Stimulated activated CD4-positive, alpha-beta T cell treated with anti-CD3 and anti-CD28 coated beads, Interleukin-15, amount 100 ng/mL, for 24 hours (primary cell): ENCODE measurements at regions not wholly inside any gene's neighbourhood (a gene's known extent, or its start where the extent isn't known, plus 50 kb on each side); places are given as distances from the start of the nearest gene placed in this dataset.
"Not testable (repeated sequence)": the region's sequence is repeated elsewhere in the genome, so short reads cannot be mapped to it uniquely, and the experiment has no call there.

Experiments
- DNase-seq: peaks from one replicate; pipeline ENCODE4 v3.0.0-alpha.2; 2020

DNA sequence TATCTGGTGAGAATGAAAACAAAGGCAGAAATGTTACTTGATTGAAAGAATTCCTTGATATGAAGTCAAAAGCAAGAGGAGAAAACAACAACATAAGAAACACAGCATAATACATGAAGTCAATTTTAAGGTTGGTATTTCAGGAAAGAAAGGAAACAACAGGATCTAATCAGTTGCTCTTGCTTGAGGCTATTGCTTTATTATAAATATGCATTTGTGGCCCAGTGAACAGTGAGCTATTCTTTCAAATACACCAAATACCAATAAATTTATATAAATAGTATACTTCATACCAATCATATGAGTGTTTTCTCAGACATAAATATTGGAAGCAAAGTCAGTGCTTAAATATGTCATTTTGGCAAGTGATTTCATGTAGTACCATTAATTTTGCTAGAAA is 806.6 kb downstream of the NXPH1 start:
- no peak for DNase-seq

DNA sequence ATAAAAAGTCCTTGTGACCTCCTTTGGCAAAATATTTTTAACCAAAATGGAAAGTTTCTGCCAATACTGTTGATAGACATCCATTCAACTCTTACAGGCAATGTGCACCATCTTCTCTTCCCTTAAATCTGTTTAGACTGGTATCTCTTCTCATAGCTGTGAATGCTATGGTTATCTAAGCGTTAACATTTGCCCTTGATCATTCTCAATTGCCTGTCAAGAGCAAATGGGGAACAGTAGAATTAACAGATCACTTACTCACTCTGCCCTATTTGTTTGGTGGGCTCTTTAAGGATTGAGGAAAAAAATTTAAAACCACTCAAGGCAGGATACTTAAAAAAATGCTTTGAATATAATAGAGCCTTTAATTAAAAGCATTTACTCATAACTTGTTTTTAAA is 808.4 kb downstream of the NXPH1 start:
- DNase-seq = no peak

DNA sequence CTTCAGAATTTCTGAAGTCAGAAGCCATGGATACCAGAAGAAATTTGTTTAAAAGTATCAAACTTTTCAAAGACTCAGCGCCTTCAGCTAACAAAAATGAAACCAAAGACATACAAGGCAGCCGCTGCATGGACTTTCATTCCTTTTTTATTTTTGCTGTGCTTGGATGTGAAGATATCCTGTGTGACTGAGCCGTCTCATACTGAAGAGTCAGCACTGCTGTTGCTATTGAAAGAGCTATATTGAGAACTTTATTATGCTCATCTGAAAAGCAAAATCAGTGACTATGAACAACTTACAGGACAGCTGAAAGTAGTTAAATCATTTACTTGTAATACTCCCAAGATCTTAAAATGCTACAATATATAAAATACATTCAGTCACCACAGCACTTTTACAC is 809.2 kb downstream of the NXPH1 start:
- no peak for DNase-seq

DNA sequence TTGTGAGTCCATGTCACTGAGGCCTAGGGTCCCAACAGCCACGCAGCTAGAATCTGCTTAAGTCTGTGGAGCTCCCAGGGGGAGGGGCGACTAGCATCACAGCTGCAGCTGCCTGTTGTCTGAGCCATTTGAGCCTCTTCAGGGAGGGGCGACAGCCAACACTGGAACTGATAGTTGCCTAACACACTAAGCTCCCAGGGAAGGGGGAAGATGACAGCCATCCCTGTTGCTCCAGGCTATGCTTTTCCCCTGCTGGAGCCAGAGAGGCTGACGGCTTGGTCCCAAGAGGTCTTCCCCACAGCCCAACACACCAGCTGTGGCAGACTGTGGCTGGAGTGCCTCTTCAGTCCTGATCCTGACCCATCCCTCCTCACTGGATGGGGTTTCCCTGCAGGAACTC is 817.5 kb downstream of the NXPH1 start:
- DNase-seq = no peak

DNA sequence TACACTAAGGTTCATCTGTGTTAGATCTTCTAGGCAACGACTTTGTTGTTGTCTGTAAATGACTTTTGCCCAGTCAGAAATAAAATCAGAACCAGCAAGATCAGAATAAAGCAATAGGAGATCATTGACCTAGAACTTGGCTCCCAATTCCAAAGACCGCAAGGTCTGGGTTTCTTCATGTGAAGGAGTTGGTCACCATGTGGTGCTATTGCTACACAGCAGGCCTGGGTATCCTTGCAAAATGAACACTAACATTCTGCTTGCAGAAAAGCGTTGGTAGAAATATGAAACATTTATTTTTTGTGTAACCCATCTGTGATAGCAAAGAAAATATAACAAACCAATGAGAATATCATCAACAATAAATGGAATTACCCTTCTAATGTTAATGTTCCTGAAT is 831.0 kb downstream of the NXPH1 start:
- DNase-seq = no peak

DNA sequence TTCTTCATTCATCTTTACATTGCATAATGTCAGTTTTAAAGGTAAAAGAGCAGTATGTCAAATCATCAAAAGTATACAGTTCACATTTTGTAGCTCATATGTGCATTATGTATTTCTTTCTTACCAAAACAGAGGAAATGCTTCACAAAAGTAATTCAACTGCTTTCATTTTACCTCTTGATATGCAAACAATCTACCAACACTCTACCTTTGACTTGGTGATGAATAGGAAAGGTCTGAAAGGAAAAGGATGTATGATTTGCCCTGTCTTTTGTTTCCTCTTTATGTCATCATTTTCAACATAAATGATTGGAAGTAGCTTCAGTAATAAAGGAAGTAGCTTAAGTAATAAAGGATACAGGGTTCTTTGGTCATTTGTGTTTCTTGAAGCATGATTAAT is 846.7 kb downstream of the NXPH1 start:
- DNase-seq = no peak

GRCh38 chr7:9283246-9283645 is 849.8 kb downstream of the NXPH1 start:
- no peak for DNase-seq

DNA sequence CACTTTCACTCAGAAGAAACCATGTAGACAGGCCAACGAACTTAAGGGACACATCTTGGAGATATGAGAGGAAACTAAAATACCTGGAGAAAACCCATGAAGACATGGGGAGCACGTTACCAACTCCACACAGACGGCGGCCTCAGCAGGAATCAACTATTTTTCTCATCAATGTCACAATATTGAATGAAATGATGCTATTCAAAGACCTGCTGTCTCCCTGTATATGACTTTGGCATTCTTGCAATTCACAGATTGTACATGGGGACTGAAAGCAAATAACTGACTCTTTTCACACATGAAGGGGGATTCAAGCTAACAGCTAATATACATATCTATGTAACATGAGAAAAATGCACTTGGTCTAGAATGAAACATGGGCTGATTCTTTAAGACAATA is 869.0 kb downstream of the NXPH1 start:
- DNase-seq = no peak

DNA sequence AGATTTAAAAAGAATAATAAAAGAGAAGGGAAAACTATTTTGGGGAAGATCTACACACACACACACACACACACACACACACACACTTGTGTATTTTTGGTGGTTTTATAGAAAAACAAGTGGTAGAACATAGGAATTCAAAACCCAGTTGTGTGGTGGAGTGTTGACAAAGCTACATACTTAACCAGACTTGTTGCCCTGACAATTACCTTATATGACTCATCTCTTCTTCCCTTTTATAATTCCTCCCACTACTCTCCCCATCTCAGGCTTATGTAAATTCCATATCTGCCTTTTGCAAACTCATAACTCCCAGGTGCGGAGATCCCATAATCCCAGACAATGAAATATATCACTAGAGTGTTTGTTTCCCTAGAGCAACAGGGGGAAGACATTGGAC is 873.7 kb downstream of the NXPH1 start:
- no peak for DNase-seq

DNA sequence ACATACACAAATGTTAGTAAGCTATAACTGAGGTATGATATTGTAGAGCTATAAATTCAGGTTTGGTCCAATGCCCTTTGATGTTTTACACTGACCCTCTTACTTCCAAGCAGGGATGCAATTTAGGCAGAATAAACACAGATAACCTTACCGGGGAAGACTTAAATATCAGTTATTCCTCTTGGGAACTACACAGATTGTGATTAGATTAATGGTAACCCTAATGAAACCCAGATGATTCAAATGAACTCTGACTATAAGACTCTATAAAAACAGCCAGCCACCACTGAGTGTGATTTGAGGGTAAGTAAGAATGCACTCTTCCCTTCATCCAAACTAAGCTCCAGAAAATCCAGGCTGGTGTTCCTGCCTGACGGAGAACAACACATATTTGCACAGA is 891.1 kb downstream of the NXPH1 start:
- DNase-seq = no peak

GRCh38 chr7:9328296-9328695 is 894.9 kb downstream of the NXPH1 start:
- no peak for DNase-seq

DNA sequence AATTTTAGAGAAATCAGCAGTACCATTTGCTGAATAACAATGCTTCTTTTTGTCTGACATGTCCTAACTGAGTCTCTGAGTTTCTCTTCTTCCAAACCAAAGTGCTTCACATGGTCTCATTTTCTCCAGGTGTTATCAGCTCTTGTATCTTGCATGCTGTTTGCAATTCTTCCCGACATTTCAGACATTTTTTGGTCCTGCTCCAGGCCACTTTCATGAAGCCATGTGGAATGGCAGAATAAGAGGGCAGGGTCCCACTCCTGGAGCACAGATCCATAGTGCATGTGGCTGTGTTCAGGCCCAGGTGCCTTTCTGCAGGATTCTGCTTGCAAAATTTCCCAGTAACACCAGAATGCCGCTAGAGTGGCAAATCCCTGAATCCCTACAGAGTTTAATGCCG is 916.2 kb downstream of the NXPH1 start:
- DNase-seq = no peak

GRCh38 chr7:9391221-9391620 is 957.8 kb downstream of the NXPH1 start:
- DNase-seq = no peak

DNA sequence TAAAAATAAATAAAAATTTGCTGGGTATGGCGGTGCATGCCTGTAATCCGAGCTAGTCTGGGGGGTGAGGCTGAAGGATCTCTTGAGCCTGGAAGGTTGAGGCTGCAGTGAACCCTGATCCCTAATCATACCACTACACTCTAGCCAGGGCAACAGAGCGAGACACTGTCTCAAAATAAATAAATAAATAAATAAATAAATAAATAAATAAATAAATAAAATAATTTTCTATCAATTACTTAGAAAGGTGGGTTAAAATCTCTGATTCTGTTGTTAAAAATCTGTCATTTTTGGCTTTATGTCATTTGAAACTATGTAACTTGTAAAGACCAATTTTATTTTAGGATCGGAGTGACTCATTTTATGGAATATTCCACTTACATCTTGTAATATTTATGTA is 958.6 kb downstream of the NXPH1 start:
- no peak for DNase-seq

DNA sequence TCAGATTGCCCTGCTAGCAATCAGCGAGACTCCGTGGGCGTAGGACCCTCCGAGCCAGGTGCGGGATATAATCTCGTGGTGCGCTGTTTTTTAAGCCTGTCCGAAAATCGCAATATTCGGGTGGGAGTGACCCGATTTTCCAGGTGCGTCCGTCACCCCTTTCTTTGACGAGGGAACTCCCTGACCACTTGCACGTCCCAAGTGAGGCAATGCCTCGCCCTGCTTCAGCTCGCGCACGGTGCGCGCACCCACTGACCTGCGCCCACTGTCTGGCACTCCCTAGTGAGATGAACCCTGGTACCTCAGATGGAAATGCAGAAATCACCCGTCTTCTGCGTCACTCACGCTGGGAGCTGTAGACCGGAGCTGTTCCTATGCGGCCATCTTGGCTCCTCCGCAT is 971.0 kb downstream of the NXPH1 start:
- DNase-seq = not testable (repeated sequence)

DNA sequence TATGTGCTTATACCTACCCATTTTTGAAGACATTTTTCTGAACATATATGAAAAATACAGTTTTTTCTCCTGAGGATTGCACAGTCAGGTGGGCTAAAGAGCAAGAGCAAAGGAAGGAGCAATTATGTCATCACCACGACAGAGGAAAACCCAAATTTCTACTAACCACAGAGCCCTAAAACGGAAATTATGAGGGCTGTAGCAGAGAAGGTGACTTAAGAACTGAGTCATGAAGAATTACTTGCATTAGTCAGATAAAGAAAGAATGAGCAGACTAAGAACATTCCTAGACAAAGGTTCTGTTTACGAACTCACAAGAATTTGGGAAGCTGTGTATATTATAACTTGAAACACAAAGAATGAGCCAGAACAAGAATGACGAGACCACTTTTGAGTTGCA is 974.4 kb downstream of the NXPH1 start:
- DNase-seq = no peak

- DNase-seq = no peak
Measured at GRCh38 chr7:9453521-9453920, 1020.1 kb downstream of the NXPH1 start.

GRCh38 chr7:9488555-9488954 is 1055.1 kb downstream of the NXPH1 start:
- DNase-seq = no peak

DNA sequence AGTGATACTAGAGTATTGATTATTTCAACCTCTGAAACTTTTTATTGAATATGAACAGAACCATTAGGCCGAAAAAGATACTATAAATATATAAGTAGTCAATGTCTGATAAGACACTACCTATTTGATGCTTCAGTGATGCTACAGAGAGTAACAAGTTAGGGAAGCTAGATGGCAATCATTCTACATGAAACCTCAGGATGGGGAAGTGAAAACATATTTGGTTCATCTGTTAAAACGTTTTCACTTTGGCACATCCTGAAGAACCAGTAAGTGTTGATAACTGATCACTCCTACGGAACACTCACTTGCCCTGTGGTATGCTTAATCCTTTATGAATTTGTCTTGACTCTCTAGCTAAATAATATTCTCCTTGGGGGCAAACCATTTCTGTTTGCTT is 1064.9 kb downstream of the NXPH1 start:
- DNase-seq = no peak

- DNase-seq = no peak
Measured at GRCh38 chr7:9502269-9502668, 1068.9 kb downstream of the NXPH1 start.

DNA sequence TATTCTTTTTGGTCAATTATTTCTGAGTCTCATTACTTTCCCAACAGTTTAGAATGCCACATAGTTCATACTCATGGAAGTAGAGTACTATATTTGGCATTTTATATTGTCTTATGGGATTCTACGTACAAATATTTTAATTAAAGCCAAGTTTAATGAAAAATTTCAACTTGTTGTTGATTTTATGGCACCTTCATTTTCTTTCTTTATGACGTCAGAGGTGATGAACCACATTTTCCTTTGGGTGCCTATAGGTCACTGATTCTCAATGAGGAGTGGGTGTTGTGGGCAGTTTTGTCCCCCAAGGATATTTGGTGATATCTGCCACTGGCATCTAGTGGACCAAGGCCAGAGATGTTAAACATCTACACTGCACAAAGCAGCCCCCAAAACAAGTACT is 1071.3 kb downstream of the NXPH1 start:
- DNase-seq = no peak

DNA sequence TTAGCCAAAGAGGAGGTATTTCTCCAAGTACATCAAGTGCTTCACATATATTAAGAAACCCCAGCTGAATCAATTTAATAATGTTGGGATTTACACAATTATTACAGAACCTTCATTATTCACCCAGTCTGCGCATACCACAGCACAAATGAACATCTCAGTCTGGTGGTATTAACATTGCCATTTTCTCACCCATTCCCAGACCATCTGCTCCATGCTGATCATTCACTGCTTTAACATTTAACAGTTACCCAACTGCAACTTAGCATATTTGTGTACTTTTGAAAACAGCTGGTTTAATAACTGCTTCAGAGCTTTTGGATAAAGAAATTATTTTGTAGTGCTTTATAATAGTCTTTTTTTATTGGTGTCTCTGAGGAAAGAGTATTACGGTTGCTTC is 1072.1 kb downstream of the NXPH1 start:
- no peak for DNase-seq

GRCh38 chr7:9507290-9507689 is 1073.9 kb downstream of the NXPH1 start:
- no peak for DNase-seq

- no peak for DNase-seq
Measured at GRCh38 chr7:9516662-9517061, 1083.3 kb downstream of the NXPH1 start.

GRCh38 chr7:9523579-9523978 is 1090.2 kb downstream of the NXPH1 start:
- DNase-seq = no peak

DNA sequence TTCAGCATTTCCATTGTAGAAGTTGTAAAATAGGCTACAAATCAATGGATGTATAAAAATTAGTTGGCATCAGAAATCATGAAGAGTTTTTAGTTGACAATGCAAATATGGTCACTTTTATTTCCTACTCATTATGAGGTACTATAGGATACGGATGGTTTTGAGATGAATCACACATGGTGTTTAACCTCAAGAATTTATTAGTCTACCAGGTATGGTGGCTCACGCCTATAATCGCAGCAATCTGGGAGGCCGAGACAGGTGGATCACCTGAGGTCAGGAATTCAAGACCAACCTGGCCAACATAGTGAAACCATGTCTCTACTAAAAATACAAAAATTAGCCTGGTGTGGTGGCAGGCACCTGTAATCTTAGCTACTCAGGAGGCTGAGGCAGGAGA is 1119.0 kb downstream of the NXPH1 start:
- not testable (repeated sequence) for DNase-seq
